Sigmoid colon (tissue), 6 donors: ENCODE measurements at regions not wholly inside any gene's neighbourhood (a gene's known extent, or its start where the extent isn't known, plus 50 kb on each side); places are given as distances from the start of the nearest gene placed in this dataset.

Experiments
- DNase-seq: peaks from one replicate; pipeline ENCODE4 v3.0.0-alpha.2; 2019
- H3K27ac ChIP-seq, 4 donors: fragments of 200-600 bp; sonication (generic); one replicate each; pipeline ENCODE4 v1.5.1; 2016 to 2019; ENCODE audit warnings: mild to moderate bottlenecking in 1 of 4
- H3K27me3 ChIP-seq, 3 donors: fragments of 200-600 bp; sonication (generic); one replicate each; pipeline ENCODE4 v1.5.1; 2019; ENCODE audit warnings: mild to moderate bottlenecking in 1 of 3
- H3K36me3 ChIP-seq, 4 donors: fragments of 200-600 bp; sonication (generic); one replicate each; pipeline ENCODE4 v1.5.1; 2016 to 2019
- H3K4me1 ChIP-seq, 4 donors: fragments of 200-600 bp; sonication (generic); one replicate each; pipeline ENCODE4 v1.5.1; 2017 to 2019
- H3K4me3 ChIP-seq, 4 donors: fragments of 200-600 bp; sonication (generic); one replicate each; pipeline ENCODE4 v1.5.1; 2017 to 2019; ENCODE audit warnings: mild to moderate bottlenecking in 2 of 4, moderate library complexity in 1 of 4
- H3K9me3 ChIP-seq, 4 donors: fragments of 200-600 bp in 3 of 4; sonication (generic) in 3 of 4; one replicate each; pipeline versions ENCODE4 v1.5.1 to v1.6.1; 2013 to 2019
- EP300 ChIP-seq, 4 donors: sonication (generic); formaldehyde crosslinking; IDR thresholded peaks; one replicate each; pipeline ENCODE4 v1.6.1; 2017; ENCODE audit warnings: antibody characterized with exemption in 4 of 4
- POLR2A ChIP-seq, 2 donors: fragments of 450-650 bp; IDR thresholded peaks; one replicate each; pipeline ENCODE4 v1.6.1; 2016; ENCODE audit warnings: antibody characterized with exemption in 2 of 2, mild to moderate bottlenecking in 2 of 2, moderate library complexity in 2 of 2
- POLR2AphosphoS5 ChIP-seq, 4 donors: sonication (generic); formaldehyde crosslinking; IDR thresholded peaks; one replicate each; pipeline ENCODE4 v1.6.1; 2017; ENCODE audit warnings: antibody characterized with exemption in 4 of 4
- WGBS, 2 donors: extraction: QIAGEN DNeasy Blood & Tissue Kit; methylation state at CpG; one replicate each; pipeline ENCODE4 v1.1.7; 2013; 5-methylcytosine and 5-hydroxymethylcytosine counted together
- intact Hi-C: fragments of 100-400 bp; cut with DNase I; formaldehyde crosslinking; loops from one replicate; pipeline ENCODE4 v1.15.1; 2023
- TF ChIP-seq, protein P1 (sequence below), 4 experiments: fragments of 450-650 bp in 3 of 4; fragments of 200-600 bp in 1 of 4; IDR thresholded peaks; one replicate each; pipeline ENCODE4 v1.5.1; 2016 to 2019; ENCODE audit warnings: antibody characterized with exemption in 4 of 4, mild to moderate bottlenecking in 3 of 4, moderate library complexity in 2 of 4
- donor health status: healthy with polysubstance abuse.
- donor health status: healthy.

DNA sequence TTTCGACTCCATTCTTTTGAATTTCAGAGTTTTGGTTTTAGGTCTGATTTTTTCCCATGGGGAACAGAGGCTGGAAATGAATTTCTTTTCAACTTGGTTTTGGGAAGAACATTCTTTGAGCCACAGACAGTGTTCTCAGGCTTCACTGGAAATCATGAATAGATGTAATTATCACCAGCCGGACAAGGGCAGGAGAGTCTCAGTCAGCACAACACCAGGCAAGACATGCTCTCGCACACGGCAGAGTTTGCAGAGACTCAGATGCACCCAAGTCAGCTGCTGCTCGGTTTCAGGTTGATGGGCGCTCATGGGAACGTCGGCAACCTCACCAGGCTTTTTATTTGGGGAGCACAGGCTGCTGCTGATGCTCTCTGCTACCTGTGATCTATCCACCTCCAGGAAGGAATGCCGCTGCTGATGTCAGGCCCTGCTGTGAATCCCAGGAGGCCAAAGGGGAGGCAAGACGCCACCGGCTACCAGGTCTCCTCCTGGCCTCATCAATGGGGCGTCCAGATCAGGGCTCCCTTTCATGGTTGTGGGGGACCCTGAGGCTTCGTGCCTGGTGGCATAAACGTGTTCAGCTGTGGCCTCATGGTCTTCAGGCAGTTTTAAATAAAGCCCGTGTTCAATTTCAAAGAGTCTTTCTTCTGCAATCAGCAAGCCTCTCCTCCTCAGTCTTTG lies 332.3 kb upstream of the IRX4 start:
- Histone ChIP-seq H3K36me3 (no peaks in the 10 kb centered on the region), H3K27ac (no peak overlapping the region), H3K4me3 (no peak overlapping the region), H3K4me1 (no peaks in the 10 kb centered on the region), H3K9me3 (no peaks in the 10 kb centered on the region), H3K27me3 (peaks cover 0 to 4% (median 0%) of the 10 kb centered on the region in 3 donors)
- WGBS, 2 donors, result 64 to 70% methylated on average over 15 of the region's 15 CpGs
- intact Hi-C loops, result no loop called here
- no peak for DNase-seq
- no peak for TF ChIP-seq POLR2A (IDR thresholded peaks at IDR 0.05)
- TF ChIP-seq, protein P1, sequence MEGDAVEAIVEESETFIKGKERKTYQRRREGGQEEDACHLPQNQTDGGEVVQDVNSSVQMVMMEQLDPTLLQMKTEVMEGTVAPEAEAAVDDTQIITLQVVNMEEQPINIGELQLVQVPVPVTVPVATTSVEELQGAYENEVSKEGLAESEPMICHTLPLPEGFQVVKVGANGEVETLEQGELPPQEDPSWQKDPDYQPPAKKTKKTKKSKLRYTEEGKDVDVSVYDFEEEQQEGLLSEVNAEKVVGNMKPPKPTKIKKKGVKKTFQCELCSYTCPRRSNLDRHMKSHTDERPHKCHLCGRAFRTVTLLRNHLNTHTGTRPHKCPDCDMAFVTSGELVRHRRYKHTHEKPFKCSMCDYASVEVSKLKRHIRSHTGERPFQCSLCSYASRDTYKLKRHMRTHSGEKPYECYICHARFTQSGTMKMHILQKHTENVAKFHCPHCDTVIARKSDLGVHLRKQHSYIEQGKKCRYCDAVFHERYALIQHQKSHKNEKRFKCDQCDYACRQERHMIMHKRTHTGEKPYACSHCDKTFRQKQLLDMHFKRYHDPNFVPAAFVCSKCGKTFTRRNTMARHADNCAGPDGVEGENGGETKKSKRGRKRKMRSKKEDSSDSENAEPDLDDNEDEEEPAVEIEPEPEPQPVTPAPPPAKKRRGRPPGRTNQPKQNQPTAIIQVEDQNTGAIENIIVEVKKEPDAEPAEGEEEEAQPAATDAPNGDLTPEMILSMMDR (IDR thresholded peaks at IDR 0.05), result no peak
- TF ChIP-seq POLR2AphosphoS5 (IDR thresholded peaks at IDR 0.05), result no peak
- no peak for TF ChIP-seq EP300 (IDR thresholded peaks at IDR 0.05)

DNA sequence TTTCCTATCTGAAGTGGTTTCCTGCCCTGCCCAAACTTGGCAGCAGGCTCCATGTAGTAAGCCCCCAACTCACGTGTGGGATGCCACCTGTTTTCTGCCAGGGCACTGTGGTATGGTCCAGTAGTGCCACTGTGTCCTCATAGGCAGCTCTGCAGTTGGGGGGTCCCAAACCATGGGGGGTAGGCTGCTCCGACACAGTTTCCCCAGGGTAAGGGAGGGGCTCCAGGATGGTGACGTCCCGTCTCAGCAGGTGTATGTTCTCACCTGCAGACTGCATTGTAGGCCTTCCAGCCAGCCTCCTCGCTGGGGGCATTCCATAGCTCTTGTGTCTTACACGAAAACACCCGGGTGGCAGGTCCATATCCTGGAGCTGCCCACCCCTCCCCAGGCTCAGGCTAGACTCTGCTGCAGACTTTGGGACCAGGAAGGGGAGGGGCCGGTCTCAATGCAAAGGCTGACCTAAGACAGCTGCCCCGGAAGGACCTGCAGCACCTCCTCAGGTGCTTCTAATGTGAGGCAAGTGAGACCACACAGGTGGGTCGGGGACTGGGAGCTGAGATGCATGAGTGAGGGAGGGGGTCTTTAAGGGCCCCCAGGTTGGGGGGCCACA lies 330.5 kb upstream of the IRX4 start:
- TF ChIP-seq EP300 (IDR thresholded peaks at IDR 0.05), result no peak
- TF ChIP-seq, protein P1 (IDR thresholded peaks at IDR 0.05), result no peak
- TF ChIP-seq POLR2AphosphoS5 (IDR thresholded peaks at IDR 0.05), result no peak
- TF ChIP-seq POLR2A (IDR thresholded peaks at IDR 0.05), result no peak
- H3K27me3 ChIP-seq, result peaks cover 0 to 4% (median 0%) of the 10 kb centered on the region in 3 donors
- intact Hi-C loops, result no loop called here
- no peak overlapping the region for H3K27ac ChIP-seq
- no peaks in the 10 kb centered on the region for H3K36me3 ChIP-seq
- no peak overlapping the region for H3K4me3 ChIP-seq
- 70 to 74% methylated on average over 10 of the region's 10 CpGs for WGBS, 2 donors
- no peak for DNase-seq
- H3K9me3 ChIP-seq, result no peaks in the 10 kb centered on the region
- H3K4me1 ChIP-seq, result no peaks in the 10 kb centered on the region

DNA sequence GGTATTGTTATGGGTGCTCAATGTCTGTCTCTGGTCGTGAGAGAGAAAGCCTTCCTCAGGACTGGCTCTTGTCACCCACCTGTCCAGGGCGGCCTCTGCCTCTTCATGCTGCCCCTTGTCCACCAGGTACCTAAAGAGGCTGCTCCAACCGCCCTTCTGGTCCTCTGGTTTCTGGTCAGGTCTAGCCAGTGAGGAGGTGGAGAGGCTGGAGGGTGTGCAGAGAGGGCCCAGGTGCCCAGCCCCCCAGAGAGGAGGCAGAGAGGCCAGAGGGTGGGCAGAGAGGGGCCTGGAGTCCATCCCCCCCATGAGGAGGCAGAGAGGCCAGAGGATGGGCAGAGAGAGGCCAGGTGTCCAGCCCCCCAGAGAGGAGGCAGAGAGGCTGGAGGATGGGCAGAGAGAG lies 329.8 kb upstream of the IRX4 start:
- intact Hi-C loops, result no loop called here
- Histone ChIP-seq H3K27ac (no peak overlapping the region), H3K9me3 (no peaks in the 10 kb centered on the region), H3K4me1 (no peaks in the 10 kb centered on the region), H3K27me3 (peaks cover 0 to 4% (median 0%) of the 10 kb centered on the region in 3 donors), H3K4me3 (no peak overlapping the region), H3K36me3 (no peaks in the 10 kb centered on the region)
- WGBS, 2 donors, result 59 to 71% methylated on average over 3 of the region's 3 CpGs
- DNase-seq, result no peak
- TF ChIP-seq POLR2A (IDR thresholded peaks at IDR 0.05), result no peak
- TF ChIP-seq, protein P1 (IDR thresholded peaks at IDR 0.05), result no peak
- no peak for TF ChIP-seq POLR2AphosphoS5 (IDR thresholded peaks at IDR 0.05)
- no peak for TF ChIP-seq EP300 (IDR thresholded peaks at IDR 0.05)

DNA sequence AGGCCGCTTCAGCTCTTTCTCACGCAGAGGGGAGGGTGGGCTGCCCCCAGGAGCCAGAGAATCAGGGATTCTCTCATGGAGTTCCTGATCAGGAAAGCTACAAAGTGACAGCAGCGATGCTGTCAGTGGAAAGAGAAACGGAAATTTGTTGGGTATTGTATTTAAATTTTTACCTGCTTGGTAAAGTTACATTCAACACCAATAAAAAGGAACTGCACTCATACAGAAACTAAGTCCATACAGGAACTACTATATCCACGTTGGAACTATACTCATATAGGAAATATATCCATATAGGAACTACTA lies 325.5 kb upstream of the IRX4 start:
- Histone ChIP-seq H3K4me3 (no peak overlapping the region), H3K27ac (no peak overlapping the region), H3K4me1 (no peaks in the 10 kb centered on the region), H3K36me3 (no peaks in the 10 kb centered on the region), H3K27me3 (peaks cover 0 to 4% (median 0%) of the 10 kb centered on the region in 3 donors), H3K9me3 (no peaks in the 10 kb centered on the region)
- TF ChIP-seq EP300 (IDR thresholded peaks at IDR 0.05), result no peak
- TF ChIP-seq POLR2AphosphoS5 (IDR thresholded peaks at IDR 0.05), result no peak
- TF ChIP-seq, protein P1 (IDR thresholded peaks at IDR 0.05), result no peak
- no peak for TF ChIP-seq POLR2A (IDR thresholded peaks at IDR 0.05)
- DNase-seq, result no peak
- intact Hi-C loops, result no loop called here
- 34 to 44% methylated on average over 5 of the region's 5 CpGs for WGBS, 2 donors
